H1 (cell line): ENCODE measurements at regions not wholly inside any gene's neighbourhood (a gene's known extent, or its start where the extent isn't known, plus 50 kb on each side); places are given as distances from the start of the nearest gene placed in this dataset.

Experiments
- BCL11A ChIP-seq, 2 experiments: IDR thresholded peaks; one replicate each; pipeline ENCODE4 v1.6.1; 2011; ENCODE audit warnings: low read depth in 2 of 2, low read length in 2 of 2, mild to moderate bottlenecking in 2 of 2
- CHD2 ChIP-seq: IDR thresholded peaks from 2 replicates; pipeline ENCODE4 v1.6.1; 2012; ENCODE audit warnings: low read length, improper control_type of control experiment
- FOSL1 ChIP-seq: IDR thresholded peaks from 2 replicates; pipeline ENCODE4 v1.6.1; 2011; ENCODE audit warnings: mild to moderate bottlenecking, low read depth, low read length, moderate library complexity; ENCODE audit not compliant: insufficient read depth

DNA sequence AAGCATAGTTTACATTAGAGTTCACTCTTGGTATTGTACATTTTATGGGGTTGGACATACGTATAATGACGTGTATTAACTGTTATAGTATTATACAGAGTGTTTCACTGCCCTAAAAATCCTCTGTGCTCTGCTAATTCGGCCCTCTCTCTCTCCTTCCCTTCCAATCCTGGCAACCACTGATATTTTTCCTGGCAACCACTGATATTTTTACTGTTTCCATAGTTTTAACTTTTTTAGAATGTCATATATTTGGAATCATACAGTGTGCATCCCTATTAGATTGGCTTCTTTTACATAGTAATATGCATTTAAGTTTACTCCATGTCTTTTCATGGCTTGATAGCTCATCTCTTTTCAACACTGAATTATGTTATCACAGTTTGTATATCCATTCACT, 526.7 kb downstream of the RIT2 start (continued):
- no peak for TF ChIP-seq BCL11A (IDR thresholded peaks at IDR 0.05; ENCODE audit: low read depth in 2 of 2, low read length in 2 of 2)
- TF ChIP-seq CHD2 = no peak
- TF ChIP-seq FOSL1 = no peak
